GM12878 (cell line): ENCODE measurements at regions not wholly inside any gene's neighbourhood (a gene's known extent, or its start where the extent isn't known, plus 50 kb on each side); places are given as distances from the start of the nearest gene placed in this dataset.

Source experiments
- ATAC-seq: fragments of 200-7000 bp; cut with Tn5 transposase; 3 replicates; pipeline ENCODE4 v1.9.1; 2020; ENCODE audit warnings: mild to moderate bottlenecking, moderate library complexity
- BruUV-seq: library from RNA; stranded (reverse); fragments of 400-500 nt; replicated peaks from 2 replicates; lab custom pipeline; 2021; lab: Mats Ljungman, UMichigan
- CTCF ChIA-PET: fragments of 300-600 bp; sonication (Branson Sonifier 250); formaldehyde crosslinking; extraction: SDS; loops from one replicate; lab custom pipeline; 2021; ENCODE audit warnings: inconsistent platforms; lab: Yijun Ruan, JAX
- POLR2A ChIA-PET: fragments of 350-600 bp; formaldehyde crosslinking; extraction: SDS; loops from one replicate; lab custom pipeline; 2021; ENCODE audit warnings: inconsistent platforms; lab: Charles Lee
- RAD21 ChIA-PET: fragments of 300-600 bp; sonication (Branson Sonifier 250); formaldehyde crosslinking; loops from one replicate; lab custom pipeline; 2023; ENCODE audit warnings: antibody characterized with exemption; ENCODE audit not compliant: unreplicated experiment; lab: Charles Lee
- SMC1A ChIA-PET: fragments of 300-600 bp; sonication (Branson Sonifier 250); formaldehyde crosslinking; loops from one replicate; lab custom pipeline; 2023; ENCODE audit not compliant: unreplicated experiment, uncharacterized antibody; lab: Charles Lee
- DNase-seq: peaks from one replicate; pipeline ENCODE4 v3.0.0-alpha.2; 2011; ENCODE audit warnings: low read depth, low spot score
- FAIRE-seq: peaks from 3 replicates; lab custom pipeline; 2011; peaks lifted over from hg19 to GRCh38; lab: Jason Lieb, UNC
- H2AFZ ChIP-seq: 2 replicates; pipeline ENCODE4 v1.6.0; 2011; ENCODE audit warnings: low read depth, low read length, control low read depth; ENCODE audit not compliant: control insufficient read depth
- H3K27ac ChIP-seq: 2 replicates; pipeline ENCODE4 v1.5.1; 2011; ENCODE audit warnings: control low read depth; ENCODE audit not compliant: control insufficient read depth, insufficient read depth
- H3K27me3 ChIP-seq, 2 experiments: replicated peaks in 1 of 2; 2 replicates each; pipeline versions ENCODE4 v1.6.0 to v1.6.1; 2011; ENCODE audit warnings: low read length in 1 of 2; ENCODE audit not compliant: control insufficient read depth in 2 of 2, insufficient read depth in 2 of 2
- H3K36me3 ChIP-seq, 2 experiments: 2 replicates each; pipeline ENCODE4 v1.5.1; 2011; ENCODE audit warnings: low read length in 1 of 2; ENCODE audit not compliant: control insufficient read depth in 2 of 2, insufficient read depth in 2 of 2
- H3K4me1 ChIP-seq: 2 replicates; pipeline ENCODE4 v1.6.1; 2011; ENCODE audit warnings: mild to moderate bottlenecking, low read length, moderate library complexity, mixed read lengths; ENCODE audit not compliant: control insufficient read depth, insufficient read depth
- H3K4me2 ChIP-seq: 2 replicates; pipeline ENCODE4 v1.6.0; 2011; ENCODE audit warnings: control low read depth; ENCODE audit not compliant: control insufficient read depth, insufficient read depth
- H3K4me3 ChIP-seq: fragments of 200-600 bp; sonication (generic); 2 replicates; pipeline ENCODE4 v1.5.1; 2016
- H3K79me2 ChIP-seq: 2 replicates; pipeline ENCODE4 v1.6.0; 2011; ENCODE audit warnings: low read length; ENCODE audit not compliant: control insufficient read depth, insufficient read depth
- H3K9ac ChIP-seq: 2 replicates; pipeline ENCODE4 v1.8.0; 2011; ENCODE audit warnings: low read length, control low read depth, mixed read lengths; ENCODE audit not compliant: control insufficient read depth, insufficient read depth
- H3K9me3 ChIP-seq: replicated peaks from 3 replicates; pipeline ENCODE4 v1.5.1; 2011; ENCODE audit warnings: mild to moderate bottlenecking, low read length; ENCODE audit not compliant: control insufficient read depth, insufficient read depth
- H4K20me1 ChIP-seq: 2 replicates; pipeline ENCODE4 v1.6.0; 2011; ENCODE audit not compliant: control insufficient read depth, insufficient read depth
- CHD2 ChIP-seq: IDR thresholded peaks from 2 replicates; pipeline ENCODE4 v1.6.1; 2011; ENCODE audit warnings: low read depth, low read length, improper control_type of control experiment, borderline replicate concordance
- EED ChIP-seq: sonication (generic); IDR thresholded peaks from 2 replicates; pipeline ENCODE4 v1.6.1; 2016; ENCODE audit warnings: antibody characterized with exemption, low read depth
- EZH2 ChIP-seq: IDR thresholded peaks from 2 replicates; pipeline ENCODE4 v1.6.1; 2012; ENCODE audit warnings: low read depth, mild to moderate bottlenecking, control low read depth, inconsistent platforms, low read length, borderline replicate concordance; ENCODE audit not compliant: control insufficient read depth
- MTA3 ChIP-seq: IDR thresholded peaks from 2 replicates; pipeline ENCODE4 v1.6.1; 2012; ENCODE audit warnings: low read length, inconsistent platforms, borderline replicate concordance
- MXI1 ChIP-seq: fragments of 150-350 bp; IDR thresholded peaks from 2 replicates; pipeline ENCODE4 v1.6.1; 2011; ENCODE audit warnings: low read depth, mild to moderate bottlenecking, inconsistent platforms, low read length, improper control_type of control experiment
- NR2C2 ChIP-seq: IDR thresholded peaks from 2 replicates; pipeline ENCODE4 v1.6.1; 2011; ENCODE audit warnings: borderline replicate concordance, low read depth; ENCODE audit not compliant: control insufficient read depth, insufficient read length
- RB1 ChIP-seq: fragments of 450-650 bp; formaldehyde crosslinking; IDR thresholded peaks from 2 replicates; pipeline ENCODE4 v1.6.1; 2017; ENCODE audit warnings: mild to moderate bottlenecking, borderline replicate concordance
- RUNX3 ChIP-seq: IDR thresholded peaks from 2 replicates; pipeline ENCODE4 v1.6.1; 2012; ENCODE audit warnings: low read length, inconsistent platforms
- SMAD5 ChIP-seq: IDR thresholded peaks from 2 replicates; pipeline ENCODE4 v1.6.1; 2016; ENCODE audit warnings: antibody characterized with exemption, low read depth
- SREBF2 ChIP-seq: IDR thresholded peaks from 2 replicates; pipeline ENCODE4 v1.6.1; 2012; ENCODE audit warnings: mild to moderate bottlenecking, low read length
- USF1 ChIP-seq: IDR thresholded peaks from 2 replicates; pipeline ENCODE4 v1.6.1; 2011; ENCODE audit warnings: borderline replicate concordance, low read depth, mild to moderate bottlenecking, moderate library complexity, mixed read lengths, low read length; ENCODE audit not compliant: insufficient read depth; ENCODE audit errors: extremely low read length
- ZNF274 ChIP-seq: IDR thresholded peaks from one replicate; pipeline ENCODE4 v1.8.0; 2011; ENCODE audit not compliant: insufficient read length, insufficient read depth
- WGBS: methylation state at CpG from one replicate; pipeline ENCODE4 v1.1.6; 2016; ENCODE audit warnings: low lambda C conversion rate; ENCODE audit not compliant: insufficient replicate concordance, insufficient coverage; ENCODE audit errors: missing lambda C conversion rate; 5-methylcytosine and 5-hydroxymethylcytosine counted together
- in situ Hi-C: fragments of 300-500 bp; cut with MboI; formaldehyde crosslinking; loops from 9 replicates; pipeline ENCODE4 v1.14.3; 2018; ENCODE audit warnings: mixed read lengths
- intact Hi-C: fragments of 100-400 bp; cut with micrococcal nuclease; formaldehyde crosslinking; loops from one replicate; pipeline ENCODE4 v1.14.2; 2022; ENCODE audit not compliant: unreplicated experiment

- RAD21 ChIA-PET, result no interaction called here
- no peak for DNase-seq
- Histone ChIP-seq H4K20me1 (no peaks in the 10 kb centered on the region; the same call in 1 of the 2 replicates), H3K4me3 (no peak overlapping the region), H3K9ac (no peak overlapping the region), H3K27me3 (peaks cover 0 to 6% of the 10 kb centered on the region in 2 experiments; a peak in 2 of 4 replicates), H2AFZ (no peak overlapping the region), H3K27ac (no peak overlapping the region), H3K9me3 (no peaks in the 10 kb centered on the region), H3K79me2 (no peaks in the 10 kb centered on the region), H3K4me2 (no peak overlapping the region), H3K36me3 (no peaks in the 10 kb centered on the region), H3K4me1 (no peaks in the 10 kb centered on the region)
- no peak for FAIRE-seq
- 10% methylated on average over 14 of the region's 14 CpGs for WGBS
- BruUV-seq, result no TSS peak
- CTCF ChIA-PET, result no interaction called here
- intact Hi-C loops (no loop called here), in situ Hi-C loops (no loop called here)
- POLR2A ChIA-PET, result no interaction called here
- ATAC-seq, result no peak
- TF ChIP-seq USF1 (no peak), SMAD5 (no peak), RB1 (no peak), CHD2 (no peak), MTA3 (no peak), ZNF274 (no peak), RUNX3 (no peak), EZH2 (no peak), EED (no peak), NR2C2 (no peak), SREBF2 (no peak), MXI1 (no peak)
- SMC1A ChIA-PET, result no interaction called here
Measured at GRCh38 chr14:101464984-101465794, 96.1 kb upstream of the DIO3 start.
